Right kidney (tissue), 1 donor: ENCODE measurements at regions not wholly inside any gene's neighbourhood (a gene's known extent, or its start where the extent isn't known, plus 50 kb on each side); places are given as distances from the start of the nearest gene placed in this dataset.

Experiments used
- DNase-seq: peaks from one replicate; pipeline ENCODE4 v3.0.0-alpha.2; 2016

GRCh38 chr7:68491523-68492358, 1106.5 kb upstream of the AUTS2 start:
- DNase-seq = no peak

GRCh38 chr7:68492359-68492690, 1106.0 kb upstream of the AUTS2 start:
- DNase-seq = no peak

- DNase-seq = no peak
These were observed 1094.9 kb upstream of the AUTS2 start for GRCh38 chr7:68503400-68503799.

GRCh38 chr7:68504716-68505115, 1093.6 kb upstream of the AUTS2 start:
- DNase-seq = no peak

- no peak for DNase-seq
These were observed 1092.6 kb upstream of the AUTS2 start for GRCh38 chr7:68505721-68506120.

- no peak for DNase-seq
These were observed 1090.6 kb upstream of the AUTS2 start for GRCh38 chr7:68507668-68508067.

GRCh38 chr7:68509054-68509453, 1089.2 kb upstream of the AUTS2 start:
- no peak for DNase-seq

GRCh38 chr7:68509603-68510002, 1088.7 kb upstream of the AUTS2 start:
- DNase-seq = no peak

GRCh38 chr7:68511281-68511680, 1087.0 kb upstream of the AUTS2 start:
- peak; percentile 12 for DNase-seq

GRCh38 chr7:68512466-68512865, 1085.8 kb upstream of the AUTS2 start:
- DNase-seq = no peak

- no peak for DNase-seq
These were observed 1080.2 kb upstream of the AUTS2 start for GRCh38 chr7:68518060-68518459.

- DNase-seq = no peak
These were observed 1074.1 kb upstream of the AUTS2 start for GRCh38 chr7:68524126-68524525.

- no peak for DNase-seq
These were observed 1069.1 kb upstream of the AUTS2 start for GRCh38 chr7:68529221-68529620.

- no peak for DNase-seq
These were observed 1063.0 kb upstream of the AUTS2 start for GRCh38 chr7:68535266-68535665.

GRCh38 chr7:68537051-68537773, 1061.1 kb upstream of the AUTS2 start:
- DNase-seq = no peak

GRCh38 chr7:68537774-68538071, 1060.6 kb upstream of the AUTS2 start:
- DNase-seq = no peak

GRCh38 chr7:68542831-68543230, 1055.4 kb upstream of the AUTS2 start:
- no peak for DNase-seq

- DNase-seq = no peak
These were observed 1053.4 kb upstream of the AUTS2 start for GRCh38 chr7:68544851-68545250.

- no peak for DNase-seq
These were observed 1051.1 kb upstream of the AUTS2 start for GRCh38 chr7:68547181-68547580.

- DNase-seq = no peak
These were observed 1050.5 kb upstream of the AUTS2 start for GRCh38 chr7:68547799-68548198.

- no peak for DNase-seq
These were observed 1048.2 kb upstream of the AUTS2 start for GRCh38 chr7:68550027-68550426.

GRCh38 chr7:68550635-68551034, 1047.6 kb upstream of the AUTS2 start:
- no peak for DNase-seq

- DNase-seq = no peak
These were observed 1041.7 kb upstream of the AUTS2 start for GRCh38 chr7:68556537-68556936.

GRCh38 chr7:68559518-68559917, 1038.8 kb upstream of the AUTS2 start:
- DNase-seq = no peak
